Neural cell (in vitro differentiated cells): ENCODE measurements at regions not wholly inside any gene's neighbourhood (a gene's known extent, or its start where the extent isn't known, plus 50 kb on each side); places are given as distances from the start of the nearest gene placed in this dataset.

Source experiments
- H2AFZ ChIP-seq: fragments of 200-600, 300-800 bp; sonication (generic), shearing (Covaris generic); 2 replicates; pipeline ENCODE4 v1.6.0; 2014; ENCODE audit warnings: low read depth, mild to moderate bottlenecking, antibody characterized with exemption, low read length, moderate library complexity
- H3F3A ChIP-seq: fragments of 200-600 bp; shearing (Covaris generic); 2 replicates; pipeline ENCODE4 v1.6.1; 2016; ENCODE audit warnings: mild to moderate bottlenecking, moderate library complexity, mixed read lengths, antibody characterized with exemption, low read length; ENCODE audit not compliant: insufficient read depth, poor library complexity, severe bottlenecking
- H3K27ac ChIP-seq: fragments of 200-600, 300-800 bp; sonication (generic), shearing (Covaris generic); 2 replicates; pipeline ENCODE4 v1.5.1; 2014; ENCODE audit warnings: mild to moderate bottlenecking, low read length, moderate library complexity
- H3K27me3 ChIP-seq: fragments of 300-800, 200-600 bp; sonication (generic), shearing (Covaris generic); 2 replicates; pipeline ENCODE4 v1.6.0; 2014; ENCODE audit warnings: mild to moderate bottlenecking, low read depth, low read length, moderate library complexity; ENCODE audit not compliant: insufficient read depth
- H3K36me3 ChIP-seq: fragments of 300-800, 200-600 bp; sonication (generic), shearing (Covaris generic); 2 replicates; pipeline ENCODE4 v1.5.1; 2014; ENCODE audit warnings: mild to moderate bottlenecking, antibody characterized with exemption, low read length, moderate library complexity; ENCODE audit not compliant: insufficient read depth
- H3K4me2 ChIP-seq: fragments of 300-800, 200-600 bp; sonication (generic), shearing (Covaris generic); 2 replicates; pipeline ENCODE4 v1.6.0; 2014; ENCODE audit warnings: mild to moderate bottlenecking, low read length
- H3K4me3 ChIP-seq: fragments of 300-800, 200-600 bp; sonication (generic), shearing (Covaris generic); 2 replicates; pipeline ENCODE4 v1.5.1; 2014; ENCODE audit warnings: mild to moderate bottlenecking, low read length, moderate library complexity
- H3K79me2 ChIP-seq: fragments of 200-600 bp; shearing (Covaris generic); replicated peaks from 2 replicates; pipeline ENCODE4 v1.6.0; 2014; ENCODE audit warnings: mild to moderate bottlenecking, low read length, moderate library complexity; ENCODE audit not compliant: insufficient read depth
- H3K9ac ChIP-seq: fragments of 300-800, 200-600 bp; sonication (generic), shearing (Covaris generic); 2 replicates; pipeline ENCODE4 v1.6.1; 2016; ENCODE audit warnings: mild to moderate bottlenecking, low read length, mixed read lengths
- H3K9me2 ChIP-seq: fragments of 200-600 bp; shearing (Covaris generic); 2 replicates; pipeline ENCODE4 v1.6.1; 2016; ENCODE audit warnings: mild to moderate bottlenecking, low read length, mixed read lengths; ENCODE audit not compliant: insufficient read depth
- H3K9me3 ChIP-seq: fragments of 200-600, 300-800 bp; sonication (generic), shearing (Covaris generic); 2 replicates; pipeline ENCODE4 v1.6.1; 2016; ENCODE audit warnings: mild to moderate bottlenecking, mixed run types, low read length, moderate library complexity, mixed read lengths
- H4K20me1 ChIP-seq: fragments of 200-600 bp; shearing (Covaris generic); 2 replicates; pipeline ENCODE4 v1.6.1; 2016; ENCODE audit warnings: mild to moderate bottlenecking, mixed run types; ENCODE audit not compliant: insufficient read depth
- CTCF ChIP-seq: fragments of 450-650 bp; IDR thresholded peaks from 2 replicates; pipeline ENCODE4 v1.5.1; 2014; ENCODE audit warnings: antibody characterized with exemption, mild to moderate bottlenecking, moderate library complexity; ENCODE audit not compliant: poor library complexity, severe bottlenecking
- EP300 ChIP-seq: fragments of 450-650 bp; conservative IDR thresholded peaks from 2 replicates; pipeline ENCODE4 v1.6.1; 2014; ENCODE audit warnings: antibody characterized with exemption, mild to moderate bottlenecking, moderate library complexity; ENCODE audit not compliant: poor library complexity, severe bottlenecking
- EZH2 ChIP-seq: fragments of 200-600, 300-800 bp; shearing (Covaris generic), sonication (generic); IDR thresholded peaks from 2 replicates; pipeline ENCODE4 v1.6.1; 2014; ENCODE audit warnings: antibody characterized with exemption, low read length, borderline replicate concordance, mild to moderate bottlenecking; ENCODE audit not compliant: insufficient read depth, poor library complexity, severe bottlenecking
- MXI1 ChIP-seq: fragments of 450-650 bp; conservative IDR thresholded peaks from 2 replicates; pipeline ENCODE4 v1.6.1; 2014; ENCODE audit warnings: antibody characterized with exemption, mild to moderate bottlenecking; ENCODE audit not compliant: poor library complexity, severe bottlenecking
- POLR2AphosphoS5 ChIP-seq: IDR thresholded peaks from 2 replicates; pipeline ENCODE4 v1.6.1; 2012
- RAD21 ChIP-seq: fragments of 450-650 bp; conservative IDR thresholded peaks from 2 replicates; pipeline ENCODE4 v1.6.1; 2014; ENCODE audit warnings: antibody characterized with exemption, mild to moderate bottlenecking, moderate library complexity
- REST ChIP-seq: IDR thresholded peaks from 2 replicates; pipeline ENCODE4 v1.6.1; 2012; ENCODE audit warnings: borderline replicate concordance
- SMC3 ChIP-seq: fragments of 450-650 bp; conservative IDR thresholded peaks from 2 replicates; pipeline ENCODE4 v1.6.1; 2014; ENCODE audit warnings: antibody characterized with exemption, mild to moderate bottlenecking, moderate library complexity; ENCODE audit not compliant: poor library complexity
- TAF1 ChIP-seq: IDR thresholded peaks from 2 replicates; pipeline ENCODE4 v1.6.1; 2012; ENCODE audit warnings: low read depth

GRCh38 chr3:170638988-170639387 lies 53.1 kb upstream of the SLC7A14 start:
- no peaks in the 10 kb centered on the region for H3K9me2 ChIP-seq
- no peak overlapping the region for H3K9ac ChIP-seq
- H3K4me3 ChIP-seq: no peak overlapping the region
- TF ChIP-seq TAF1 (no peak), CTCF (no peak), EP300 (no peak), EZH2 (no peak), REST (no peak), RAD21 (no peak), POLR2AphosphoS5 (no peak), MXI1 (no peak), SMC3 (no peak)
- H3K36me3 ChIP-seq: no peaks in the 10 kb centered on the region
- no peak overlapping the region for H3K4me2 ChIP-seq
- no peak overlapping the region for H3K27ac ChIP-seq
- H3K27me3 ChIP-seq: no peaks in the 10 kb centered on the region
- no peaks in the 10 kb centered on the region for H3K79me2 ChIP-seq
- H4K20me1 ChIP-seq: no peaks in the 10 kb centered on the region
- no peaks in the 10 kb centered on the region for H3F3A ChIP-seq
- no peaks in the 10 kb centered on the region for H3K9me3 ChIP-seq
- H2AFZ ChIP-seq: no peak overlapping the region

GRCh38 chr3:170637306-170637705 lies 51.4 kb upstream of the SLC7A14 start:
- Histone ChIP-seq H3K9me3 (no peaks in the 10 kb centered on the region), H3K27me3 (no peaks in the 10 kb centered on the region), H3K4me3 (no peak overlapping the region), H4K20me1 (no peaks in the 10 kb centered on the region), H3K9me2 (no peaks in the 10 kb centered on the region), H3K4me2 (no peak overlapping the region), H3K27ac (no peak overlapping the region), H3K9ac (no peak overlapping the region), H3F3A (no peaks in the 10 kb centered on the region), H3K79me2 (no peaks in the 10 kb centered on the region), H3K36me3 (no peaks in the 10 kb centered on the region), H2AFZ (no peak overlapping the region)
- TF ChIP-seq SMC3 (no peak), MXI1 (no peak), CTCF (no peak)
